HG03439 (cell line): ENCODE measurements at regions not wholly inside any gene's neighbourhood (a gene's known extent, or its start where the extent isn't known, plus 50 kb on each side); places are given as distances from the start of the nearest gene placed in this dataset.

Source experiments
- ATAC-seq: cut with Tn5 transposase; IDR thresholded peaks from one replicate; pipeline ENCODE4 v1.9.1; 2021; ENCODE audit warnings: mild to moderate bottlenecking, moderate library complexity; ENCODE audit not compliant: unreplicated experiment

- no peak for ATAC-seq
Measured at GRCh38 chr13:90168953-90169352, 1178.5 kb upstream of the MIR17HG start.

GRCh38 chr13:90170208-90170607 lies 1177.3 kb upstream of the MIR17HG start:
- no peak for ATAC-seq

- ATAC-seq = no peak
Measured at GRCh38 chr13:90171649-90172048, 1175.8 kb upstream of the MIR17HG start.

- no peak for ATAC-seq
Measured at GRCh38 chr13:90177512-90177911, 1170.0 kb upstream of the MIR17HG start.

- no peak for ATAC-seq
Measured at GRCh38 chr13:90184355-90184754, 1163.1 kb upstream of the MIR17HG start.

GRCh38 chr13:90185734-90186133 lies 1161.8 kb upstream of the MIR17HG start:
- no peak for ATAC-seq

- ATAC-seq = no peak
Measured at GRCh38 chr13:90187478-90188350, 1159.8 kb upstream of the MIR17HG start.

- ATAC-seq = no peak
Measured at GRCh38 chr13:90188351-90188636, 1159.2 kb upstream of the MIR17HG start.

- no peak for ATAC-seq
Measured at GRCh38 chr13:90197722-90198121, 1149.8 kb upstream of the MIR17HG start.

- ATAC-seq = no peak
Measured at GRCh38 chr13:90201202-90201601, 1146.3 kb upstream of the MIR17HG start.

GRCh38 chr13:90201676-90202460 lies 1145.6 kb upstream of the MIR17HG start:
- no peak for ATAC-seq

- no peak for ATAC-seq
Measured at GRCh38 chr13:90205081-90205480, 1142.4 kb upstream of the MIR17HG start.

- ATAC-seq = no peak
Measured at GRCh38 chr13:90205911-90206310, 1141.6 kb upstream of the MIR17HG start.

- ATAC-seq = no peak
Measured at GRCh38 chr13:90217275-90217674, 1130.2 kb upstream of the MIR17HG start.

- ATAC-seq = no peak
Measured at GRCh38 chr13:90222758-90223157, 1124.7 kb upstream of the MIR17HG start.

GRCh38 chr13:90230311-90230710 lies 1117.2 kb upstream of the MIR17HG start:
- no peak for ATAC-seq

- no peak for ATAC-seq
Measured at GRCh38 chr13:90232291-90232690, 1115.2 kb upstream of the MIR17HG start.

- ATAC-seq = no peak
Measured at GRCh38 chr13:90233933-90234672, 1113.4 kb upstream of the MIR17HG start.

GRCh38 chr13:90237852-90238251 lies 1109.6 kb upstream of the MIR17HG start:
- no peak for ATAC-seq

- ATAC-seq = no peak
Measured at GRCh38 chr13:90238413-90238812, 1109.1 kb upstream of the MIR17HG start.

- ATAC-seq = no peak
Measured at GRCh38 chr13:90239130-90239529, 1108.4 kb upstream of the MIR17HG start.

GRCh38 chr13:90246005-90246404 lies 1101.5 kb upstream of the MIR17HG start:
- no peak for ATAC-seq
